Karpas-422 (cell line): ENCODE measurements at regions not wholly inside any gene's neighbourhood (a gene's known extent, or its start where the extent isn't known, plus 50 kb on each side); places are given as distances from the start of the nearest gene placed in this dataset.

Experiments used
- DNase-seq: peaks from one replicate; pipeline ENCODE4 v3.0.0-alpha.2; 2015
- H2AFZ ChIP-seq: fragments of 200-600 bp; sonication (generic); 2 replicates; pipeline ENCODE4 v1.6.1; 2014; ENCODE audit warnings: antibody characterized with exemption, low read length, mixed read lengths
- H3K27ac ChIP-seq: fragments of 200-600 bp; sonication (generic); 2 replicates; pipeline ENCODE4 v1.5.1; 2014; ENCODE audit warnings: mild to moderate bottlenecking, low read length, moderate library complexity
- H3K27me3 ChIP-seq: fragments of 200-600 bp; sonication (generic); 2 replicates; pipeline ENCODE4 v1.6.1; 2014; ENCODE audit warnings: low read length, mixed read lengths
- H3K36me3 ChIP-seq: fragments of 200-600 bp; sonication (generic); 2 replicates; pipeline ENCODE4 v1.6.1; 2014; ENCODE audit warnings: low read length, mixed read lengths; ENCODE audit not compliant: insufficient read depth
- H3K4me1 ChIP-seq: fragments of 200-600 bp; sonication (generic); 2 replicates; pipeline ENCODE4 v1.6.1; 2014; ENCODE audit warnings: mild to moderate bottlenecking, low read length, mixed read lengths
- H3K4me2 ChIP-seq: fragments of 200-600 bp; sonication (generic); 2 replicates; pipeline ENCODE4 v1.6.1; 2014; ENCODE audit warnings: low read length, low read depth, mild to moderate bottlenecking; ENCODE audit not compliant: poor library complexity, severe bottlenecking
- H3K4me3 ChIP-seq: fragments of 200-600 bp; sonication (generic); 2 replicates; pipeline ENCODE4 v1.5.1; 2014; ENCODE audit warnings: mild to moderate bottlenecking, antibody characterized with exemption, low read length, mixed read lengths
- H3K79me2 ChIP-seq: fragments of 200-600 bp; sonication (generic); 2 replicates; pipeline ENCODE4 v1.6.1; 2014; ENCODE audit warnings: mild to moderate bottlenecking, low read length, mixed read lengths
- H3K9ac ChIP-seq: fragments of 200-600 bp; sonication (generic); 2 replicates; pipeline ENCODE4 v1.6.0; 2014; ENCODE audit warnings: low read length
- H3K9me2 ChIP-seq: fragments of 200-600 bp; sonication (generic), shearing (Covaris generic); replicated peaks from 2 replicates; pipeline ENCODE4 v1.6.0; 2014; ENCODE audit warnings: mild to moderate bottlenecking, low read length, moderate library complexity; ENCODE audit not compliant: insufficient read depth
- H3K9me3 ChIP-seq: fragments of 300-700, 200-600 bp; sonication (generic); 2 replicates; pipeline ENCODE4 v1.6.1; 2014; ENCODE audit warnings: low read length, mixed read lengths
- H4K20me1 ChIP-seq: fragments of 200-600 bp; sonication (generic); 2 replicates; pipeline ENCODE4 v1.6.1; 2014; ENCODE audit warnings: mild to moderate bottlenecking, antibody characterized with exemption, low read length, low read depth; ENCODE audit not compliant: insufficient read depth

GRCh38 chr3:22068619-22069018, 317.6 kb upstream of the ZNF385D start:
- Histone ChIP-seq H3K36me3 (no peaks in the 10 kb centered on the region), H3K4me2 (no peak overlapping the region)

DNA sequence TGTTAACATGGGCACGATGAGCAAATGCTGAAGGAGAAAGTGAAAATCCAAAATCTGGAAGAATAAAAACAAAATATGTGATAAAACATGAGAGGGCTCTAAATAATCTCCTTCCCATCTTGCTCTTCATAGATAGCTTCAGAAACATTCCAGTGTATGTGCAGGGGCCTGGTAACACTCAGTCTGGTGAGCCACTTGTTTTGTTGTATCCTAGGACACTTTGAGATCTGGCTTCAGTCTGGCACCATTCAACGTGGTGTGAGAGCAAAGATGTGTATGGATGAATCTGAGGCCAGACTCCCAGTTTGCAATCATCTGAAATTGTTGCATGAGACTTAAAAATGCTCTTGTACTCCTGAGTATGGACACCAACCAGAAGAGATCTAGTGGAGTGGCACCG, 337.2 kb upstream of the ZNF385D start:
- no peak overlapping the region for H2AFZ ChIP-seq
- no peak overlapping the region for H3K4me3 ChIP-seq
- H3K9me2 ChIP-seq, result no peaks in the 10 kb centered on the region
- no peaks in the 10 kb centered on the region for H3K4me1 ChIP-seq
- no peaks in the 10 kb centered on the region for H3K9me3 ChIP-seq
- H3K4me2 ChIP-seq, result no peak overlapping the region
- no peaks in the 10 kb centered on the region for H3K36me3 ChIP-seq
- H4K20me1 ChIP-seq, result no peaks in the 10 kb centered on the region
- no peaks in the 10 kb centered on the region for H3K79me2 ChIP-seq
- no peak for DNase-seq
- no peaks in the 10 kb centered on the region for H3K27me3 ChIP-seq
- no peak overlapping the region for H3K9ac ChIP-seq
- H3K27ac ChIP-seq, result no peak overlapping the region

More at GRCh38 chr3:22068619-22069018, 317.6 kb upstream of the ZNF385D start:
- H3K9me2 ChIP-seq, result no peaks in the 10 kb centered on the region
- H3K4me3 ChIP-seq, result no peak overlapping the region
- no peaks in the 10 kb centered on the region for H3K27me3 ChIP-seq
- no peak overlapping the region for H2AFZ ChIP-seq
- no peaks in the 10 kb centered on the region for H4K20me1 ChIP-seq
- H3K27ac ChIP-seq, result no peak overlapping the region
- no peak for DNase-seq
- no peaks in the 10 kb centered on the region for H3K4me1 ChIP-seq
- no peaks in the 10 kb centered on the region for H3K79me2 ChIP-seq
- H3K9me3 ChIP-seq, result no peaks in the 10 kb centered on the region
- no peak overlapping the region for H3K9ac ChIP-seq

- Histone ChIP-seq H3K4me3 (no peak overlapping the region), H3K36me3 (no peaks in the 10 kb centered on the region), H4K20me1 (no peaks in the 10 kb centered on the region), H3K9ac (no peak overlapping the region), H3K27ac (no peak overlapping the region), H3K79me2 (no peaks in the 10 kb centered on the region), H3K9me3 (no peaks in the 10 kb centered on the region), H3K27me3 (no peaks in the 10 kb centered on the region), H2AFZ (no peak overlapping the region), H3K4me1 (no peaks in the 10 kb centered on the region), H3K9me2 (no peaks in the 10 kb centered on the region), H3K4me2 (no peak overlapping the region)
- peak; percentile 61 for DNase-seq
Observed at GRCh38 chr3:22089284-22089683, 338.3 kb upstream of the ZNF385D start.

DNA sequence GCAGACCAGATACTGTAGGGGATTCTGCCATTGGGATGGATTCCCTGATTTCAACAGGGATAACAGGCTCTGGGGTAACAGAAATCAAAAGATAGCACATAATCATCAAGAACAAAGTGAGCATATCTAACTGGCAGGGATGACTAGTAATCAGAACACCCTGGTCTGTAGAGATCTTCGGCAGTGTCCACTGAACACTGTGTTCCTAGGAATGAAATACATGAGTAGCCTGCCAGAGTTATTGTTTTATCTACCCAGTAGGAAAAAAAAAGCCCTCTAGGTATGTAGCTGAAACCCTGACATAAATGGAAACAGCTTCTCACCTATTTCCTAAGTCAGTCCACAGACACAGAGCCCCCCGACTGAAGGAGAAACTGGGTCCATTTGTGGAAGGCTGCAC, 340.3 kb upstream of the ZNF385D start:
- Histone ChIP-seq H3K4me2 (no peak overlapping the region), H3K27ac (no peak overlapping the region), H3K79me2 (no peaks in the 10 kb centered on the region), H3K9me3 (no peaks in the 10 kb centered on the region), H3K9me2 (no peaks in the 10 kb centered on the region), H3K4me1 (no peaks in the 10 kb centered on the region), H3K4me3 (no peak overlapping the region), H3K27me3 (no peaks in the 10 kb centered on the region), H2AFZ (no peak overlapping the region), H4K20me1 (no peaks in the 10 kb centered on the region), H3K9ac (no peak overlapping the region), H3K36me3 (no peaks in the 10 kb centered on the region)
- no peak for DNase-seq

GRCh38 chr3:22098021-22098420, 347.0 kb upstream of the ZNF385D start:
- H3K9me2 ChIP-seq, result no peaks in the 10 kb centered on the region
- no peaks in the 10 kb centered on the region for H4K20me1 ChIP-seq
- no peaks in the 10 kb centered on the region for H3K27me3 ChIP-seq
- no peak for DNase-seq
- H3K4me2 ChIP-seq, result no peak overlapping the region
- no peak overlapping the region for H3K9ac ChIP-seq
- no peak overlapping the region for H2AFZ ChIP-seq
- H3K4me1 ChIP-seq, result no peaks in the 10 kb centered on the region
- H3K27ac ChIP-seq, result no peak overlapping the region
- H3K79me2 ChIP-seq, result no peaks in the 10 kb centered on the region
- no peak overlapping the region for H3K4me3 ChIP-seq
- H3K9me3 ChIP-seq, result no peaks in the 10 kb centered on the region
- H3K36me3 ChIP-seq, result no peaks in the 10 kb centered on the region

- H3K4me3 ChIP-seq, result no peak overlapping the region
- H3K27me3 ChIP-seq, result no peaks in the 10 kb centered on the region
- H3K9me2 ChIP-seq, result no peaks in the 10 kb centered on the region
- no peak overlapping the region for H3K4me2 ChIP-seq
- no peaks in the 10 kb centered on the region for H3K4me1 ChIP-seq
- no peak overlapping the region for H3K27ac ChIP-seq
- H3K9ac ChIP-seq, result no peak overlapping the region
- DNase-seq, result no peak
- H3K79me2 ChIP-seq, result no peaks in the 10 kb centered on the region
- H2AFZ ChIP-seq, result no peak overlapping the region
- H3K9me3 ChIP-seq, result no peaks in the 10 kb centered on the region
- H3K36me3 ChIP-seq, result no peaks in the 10 kb centered on the region
- H4K20me1 ChIP-seq, result no peaks in the 10 kb centered on the region
Observed at GRCh38 chr3:22101351-22101750, 350.3 kb upstream of the ZNF385D start.

DNA sequence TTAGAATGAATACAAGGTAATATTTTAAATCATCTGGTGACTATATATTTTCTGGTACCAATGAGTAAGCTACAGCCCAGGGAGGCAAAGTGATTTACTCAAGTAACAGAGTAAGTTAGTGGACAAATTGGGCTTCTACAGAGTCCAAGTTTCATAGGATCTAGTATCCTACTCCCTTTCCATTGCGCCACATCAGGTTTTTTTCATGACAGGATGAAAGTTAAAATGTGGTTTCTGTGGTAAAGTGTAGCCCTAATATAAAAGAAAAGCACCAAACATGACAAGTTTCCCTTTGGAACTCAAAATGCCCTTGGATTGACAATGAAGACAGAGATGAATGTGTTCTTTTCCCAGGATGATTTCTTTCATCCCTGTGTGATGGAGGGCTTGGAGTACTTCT, 350.8 kb upstream of the ZNF385D start:
- Histone ChIP-seq H3K4me3 (no peak overlapping the region), H3K79me2 (no peaks in the 10 kb centered on the region), H2AFZ (no peak overlapping the region), H3K27me3 (no peaks in the 10 kb centered on the region), H3K4me2 (no peak overlapping the region), H3K9me2 (no peaks in the 10 kb centered on the region), H4K20me1 (no peaks in the 10 kb centered on the region), H3K9ac (no peak overlapping the region), H3K4me1 (no peaks in the 10 kb centered on the region), H3K36me3 (no peaks in the 10 kb centered on the region), H3K9me3 (no peaks in the 10 kb centered on the region), H3K27ac (no peak overlapping the region)
- DNase-seq, result no peak

- no peaks in the 10 kb centered on the region for H3K79me2 ChIP-seq
- H3K27me3 ChIP-seq, result no peaks in the 10 kb centered on the region
- H4K20me1 ChIP-seq, result no peaks in the 10 kb centered on the region
- H3K9ac ChIP-seq, result no peak overlapping the region
- no peaks in the 10 kb centered on the region for H3K36me3 ChIP-seq
- no peaks in the 10 kb centered on the region for H3K4me1 ChIP-seq
- H3K27ac ChIP-seq, result no peak overlapping the region
- H3K9me2 ChIP-seq, result no peaks in the 10 kb centered on the region
- no peaks in the 10 kb centered on the region for H3K9me3 ChIP-seq
- DNase-seq, result no peak
- no peak overlapping the region for H3K4me2 ChIP-seq
- H2AFZ ChIP-seq, result no peak overlapping the region
- no peak overlapping the region for H3K4me3 ChIP-seq
Observed at GRCh38 chr3:22103423-22103822, 352.4 kb upstream of the ZNF385D start.
